IMR-90 (cell line): ENCODE measurements at regions not wholly inside any gene's neighbourhood (a gene's known extent, or its start where the extent isn't known, plus 50 kb on each side); places are given as distances from the start of the nearest gene placed in this dataset.

Experiments
- ATAC-seq: fragments of 200-7000 bp; cut with Tn5 transposase; 2 replicates; pipeline ENCODE4 v1.9.1; 2020; ENCODE audit warnings: low read depth, mild to moderate bottlenecking, moderate library complexity
- BruUV-seq: library from RNA; stranded (reverse); fragments of 400-500 nt; replicated peaks from 2 replicates; lab custom pipeline; 2021; lab: Mats Ljungman, UMichigan
- CTCF ChIA-PET: fragments of 300-600 bp; formaldehyde crosslinking; extraction: SDS; loops from one replicate; lab custom pipeline; 2021; ENCODE audit warnings: antibody characterized with exemption; lab: Yijun Ruan, JAX
- POLR2A ChIA-PET: fragments of 300-600 bp; sonication (Branson Sonifier 250); formaldehyde crosslinking; loops from one replicate; lab custom pipeline; 2022; ENCODE audit warnings: antibody characterized with exemption; ENCODE audit not compliant: unreplicated experiment; lab: Charles Lee
- DNase-seq: peaks from one replicate; pipeline ENCODE4 v3.0.0; 2013
- H2AFZ ChIP-seq: replicated peaks from 2 replicates; pipeline ENCODE3; 2013; ENCODE audit warnings: low read length, mild to moderate bottlenecking; ENCODE audit not compliant: poor library complexity
- H2AK5ac ChIP-seq: 2 replicates; pipeline ENCODE4 v1.6.1; 2013; ENCODE audit warnings: low read depth, low read length, inconsistent platforms
- H2AK9ac ChIP-seq: replicated peaks from 2 replicates; pipeline ENCODE3; 2013; ENCODE audit warnings: mild to moderate bottlenecking, low read depth, low read length, moderate library complexity; ENCODE audit not compliant: poor library complexity
- H2BK120ac ChIP-seq: 2 replicates; pipeline ENCODE4 v1.6.1; 2013; ENCODE audit warnings: low read depth, low read length, inconsistent platforms
- H2BK15ac ChIP-seq: 3 replicates; pipeline ENCODE4 v1.6.1; 2013; ENCODE audit warnings: low read depth, low read length, inconsistent platforms
- H2BK20ac ChIP-seq: 2 replicates; pipeline ENCODE4 v1.6.1; 2013; ENCODE audit warnings: low read depth, mild to moderate bottlenecking, inconsistent platforms, low read length, moderate library complexity
- H2BK5ac ChIP-seq: 2 replicates; pipeline ENCODE4 v1.6.1; 2013; ENCODE audit warnings: mild to moderate bottlenecking, low read depth, low read length, inconsistent platforms; ENCODE audit not compliant: poor library complexity, severe bottlenecking
- H3K14ac ChIP-seq: replicated peaks from 2 replicates; pipeline ENCODE4 v1.6.1; 2013; ENCODE audit warnings: low read depth, low read length, inconsistent platforms
- H3K18ac ChIP-seq: 2 replicates; pipeline ENCODE4 v1.6.1; 2013; ENCODE audit warnings: low read depth, low read length, control low read depth
- H3K23ac ChIP-seq: 2 replicates; pipeline ENCODE4 v1.6.1; 2013; ENCODE audit warnings: low read depth, low read length, inconsistent platforms
- H3K27ac ChIP-seq: 2 replicates; pipeline ENCODE4 v1.5.1; 2013; ENCODE audit warnings: mild to moderate bottlenecking, control low read depth, low read length; ENCODE audit not compliant: insufficient read depth
- H3K27me3 ChIP-seq: 2 replicates; pipeline ENCODE4 v1.6.1; 2013; ENCODE audit warnings: low read length; ENCODE audit not compliant: control insufficient read depth, insufficient read depth
- H3K36me3 ChIP-seq: 2 replicates; pipeline ENCODE4 v1.6.1; 2013; ENCODE audit warnings: low read length, mixed read lengths; ENCODE audit not compliant: control insufficient read depth, insufficient read depth
- H3K4ac ChIP-seq: 2 replicates; pipeline ENCODE4 v1.6.1; 2013; ENCODE audit warnings: low read depth, low read length, inconsistent platforms
- H3K4me1 ChIP-seq: 2 replicates; pipeline ENCODE4 v1.6.1; 2013; ENCODE audit warnings: low read length, mixed read lengths; ENCODE audit not compliant: control insufficient read depth, insufficient read depth
- H3K4me2 ChIP-seq: 2 replicates; pipeline ENCODE4 v1.6.1; 2013; ENCODE audit warnings: low read depth, mild to moderate bottlenecking, control low read depth, low read length, moderate library complexity
- H3K4me3 ChIP-seq: 2 replicates; pipeline ENCODE4 v1.5.1; 2013; ENCODE audit warnings: low read depth, mild to moderate bottlenecking, control low read depth, low read length, moderate library complexity; ENCODE audit not compliant: insufficient read depth
- H3K56ac ChIP-seq: 2 replicates; pipeline ENCODE4 v1.6.1; 2013; ENCODE audit warnings: low read length, inconsistent platforms; ENCODE audit not compliant: insufficient read depth; ENCODE audit errors: extremely low read depth
- H3K79me1 ChIP-seq, 2 experiments: 2 replicates each; pipeline ENCODE4 v1.6.1; 2013; ENCODE audit warnings: low read length in 2 of 2, inconsistent platforms in 1 of 2, low read depth in 1 of 2
- H3K9ac ChIP-seq: 2 replicates; pipeline ENCODE4 v1.6.1; 2013; ENCODE audit warnings: low read depth, low read length, control low read depth
- H3K9me1 ChIP-seq: 2 replicates; pipeline ENCODE4 v1.6.1; 2013; ENCODE audit warnings: low read length, inconsistent platforms; ENCODE audit not compliant: insufficient read depth
- H3K9me3 ChIP-seq: 2 replicates; pipeline ENCODE4 v1.6.1; 2013; ENCODE audit warnings: low read length; ENCODE audit not compliant: control insufficient read depth, insufficient read depth
- H4K20me1 ChIP-seq: 2 replicates; pipeline ENCODE4 v1.6.1; 2013; ENCODE audit warnings: low read length, inconsistent platforms; ENCODE audit not compliant: insufficient read depth
- H4K5ac ChIP-seq: 2 replicates; pipeline ENCODE4 v1.6.1; 2013; ENCODE audit warnings: mild to moderate bottlenecking, low read depth, low read length, control low read depth
- H4K8ac ChIP-seq, 2 experiments: 2 replicates each; pipeline ENCODE4 v1.6.1; 2013; ENCODE audit warnings: low read depth in 2 of 2, low read length in 2 of 2, control low read depth in 1 of 2, inconsistent platforms in 1 of 2
- H4K91ac ChIP-seq: 2 replicates; pipeline ENCODE4 v1.6.1; 2013; ENCODE audit warnings: low read depth, low read length, inconsistent platforms; ENCODE audit not compliant: insufficient read depth
- FOS ChIP-seq: fragments of 150-350 bp; IDR thresholded peaks from 2 replicates; pipeline ENCODE4 v1.6.1; 2016; ENCODE audit warnings: low read depth, low read length
- RFX5 ChIP-seq: IDR thresholded peaks from 2 replicates; pipeline ENCODE4 v1.8.0; 2012; ENCODE audit warnings: low read depth, mild to moderate bottlenecking, low read length, moderate library complexity
- SMC3 ChIP-seq: fragments of 150-350 bp; IDR thresholded peaks from 2 replicates; pipeline ENCODE4 v1.6.1; 2016; ENCODE audit warnings: low read depth, mild to moderate bottlenecking, antibody characterized with exemption, low read length, moderate library complexity
- WGBS, 2 experiments: methylation state at CpG; one replicate each; pipeline versions ENCODE4 v1.1.5 to v1.1.7; 2013; ENCODE audit warnings: missing lambda C conversion rate in 2 of 2; ENCODE audit not compliant: insufficient read length in 1 of 2; ENCODE audit errors: extremely low coverage in 2 of 2; 5-methylcytosine and 5-hydroxymethylcytosine counted together
- dilution Hi-C: fragments of 300-500 bp; cut with HindIII; formaldehyde crosslinking; loops from one replicate; pipeline ENCODE4 v1.14.3; 2018; ENCODE audit warnings: low sequenced_read_pairs; ENCODE audit not compliant: unreplicated experiment
- in situ Hi-C: fragments of 300-500 bp; cut with MboI; formaldehyde crosslinking; loops from 3 replicates; pipeline ENCODE4 v1.14.3; 2019; ENCODE audit warnings: low sequenced_read_pairs, inconsistent platforms, mixed read lengths
- intact Hi-C: fragments of 100-400 bp; cut with micrococcal nuclease; formaldehyde crosslinking; loops from 2 replicates; pipeline ENCODE4 v1.10.0; 2022

GRCh38 chr20:48285656-48286055 is 500.4 kb upstream of the SULF2 start:
- Histone ChIP-seq H3K56ac (no peak overlapping the region), H3K9ac (no peak overlapping the region), H2AK5ac (no peak overlapping the region), H3K79me1 (no peaks in the 10 kb centered on the region), H4K20me1 (no peaks in the 10 kb centered on the region), H3K4me2 (no peak overlapping the region), H3K27me3 (peaks cover 4% of the 10 kb centered on the region; the same call in 1 of the 2 replicates), H2BK5ac (no peak overlapping the region), H3K14ac (no peak overlapping the region), H2BK15ac (no peak overlapping the region; the same call in 2 of the 3 replicates), H2BK20ac (no peak overlapping the region), H4K5ac (no peak overlapping the region), H2AFZ (no peak overlapping the region), H4K8ac (no peak overlapping the region), H3K23ac (no peak overlapping the region), H3K4me1 (peaks cover 4% of the 10 kb centered on the region), H3K4me3 (no peak overlapping the region), H3K9me1 (no peaks in the 10 kb centered on the region), H3K27ac (no peak overlapping the region), H2AK9ac (no peak overlapping the region), H3K4ac (no peak overlapping the region), H4K91ac (no peak overlapping the region), H3K36me3 (no peaks in the 10 kb centered on the region), H2BK120ac (no peak overlapping the region), H3K18ac (no peak overlapping the region), H3K9me3 (no peaks in the 10 kb centered on the region)
- DNase-seq (no peak), ATAC-seq (no peak)
- intact Hi-C loops (no loop called here), dilution Hi-C loops (no loop called here), in situ Hi-C loops (loop anchor here (25.0 kb wide), 1 partner anchor 627 kb away; the partner anchor contains the start of gene ARFGEF2)
- no TSS peak for BruUV-seq
- CTCF ChIA-PET, result interaction anchor here (1.2 kb wide), 1 partner anchor 10 kb away, joined by 3 read pairs; no protein-coding TSS in a partner anchor
- no peak for TF ChIP-seq FOS
- no peak for TF ChIP-seq RFX5
- TF ChIP-seq SMC3, result no peak
- no CpG with 5 or more reads among the region's 1 CpG for WGBS, 2 experiments
- POLR2A ChIA-PET, result no interaction called here
